Vagina (tissue), 2 donors: ENCODE measurements at regions not wholly inside any gene's neighbourhood (a gene's known extent, or its start where the extent isn't known, plus 50 kb on each side); places are given as distances from the start of the nearest gene placed in this dataset.

ENCODE experiments used
- CTCF ChIP-seq, 3 experiments: fragments of 450-650 bp in 2 of 3; fragments of 200-600 bp in 1 of 3; sonication (generic) in 1 of 3; IDR thresholded peaks; one replicate each; pipeline ENCODE4 v1.5.1; 2017 to 2019; ENCODE audit warnings: antibody characterized with exemption in 3 of 3, mild to moderate bottlenecking in 2 of 3, moderate library complexity in 2 of 3
- POLR2A ChIP-seq, 2 donors: fragments of 450-650 bp; IDR thresholded peaks; one replicate each; pipeline ENCODE4 v1.6.1; 2017; ENCODE audit warnings: antibody characterized with exemption in 2 of 2, mild to moderate bottlenecking in 2 of 2, moderate library complexity in 2 of 2
- POLR2AphosphoS5 ChIP-seq, 2 donors: sonication (generic); formaldehyde crosslinking; IDR thresholded peaks; one replicate each; pipeline ENCODE4 v1.9.0; 2017; ENCODE audit warnings: antibody characterized with exemption in 2 of 2, mild to moderate bottlenecking in 2 of 2, low read depth in 1 of 2; ENCODE audit not compliant: insufficient read depth in 1 of 2

- TF ChIP-seq CTCF (IDR thresholded peaks at IDR 0.05), result no peak
- no peak for TF ChIP-seq POLR2AphosphoS5 (IDR thresholded peaks at IDR 0.05; ENCODE audit: insufficient read depth in 1 of 2, low read depth in 1 of 2)
- no peak for TF ChIP-seq POLR2A (IDR thresholded peaks at IDR 0.05)
These were observed 119.9 kb upstream of the PCDH17 start for GRCh38 chr13:57511603-57512002.
